GM21381 (cell line): ENCODE measurements at regions not wholly inside any gene's neighbourhood (a gene's known extent, or its start where the extent isn't known, plus 50 kb on each side); places are given as distances from the start of the nearest gene placed in this dataset.
"Not testable (repeated sequence)": the region's sequence is repeated elsewhere in the genome, so short reads cannot be mapped to it uniquely, and the experiment has no call there.

ENCODE experiments used
- ATAC-seq: cut with Tn5 transposase; IDR thresholded peaks from one replicate; pipeline ENCODE4 v1.9.1; 2021; ENCODE audit warnings: mild to moderate bottlenecking, moderate library complexity; ENCODE audit not compliant: unreplicated experiment

DNA sequence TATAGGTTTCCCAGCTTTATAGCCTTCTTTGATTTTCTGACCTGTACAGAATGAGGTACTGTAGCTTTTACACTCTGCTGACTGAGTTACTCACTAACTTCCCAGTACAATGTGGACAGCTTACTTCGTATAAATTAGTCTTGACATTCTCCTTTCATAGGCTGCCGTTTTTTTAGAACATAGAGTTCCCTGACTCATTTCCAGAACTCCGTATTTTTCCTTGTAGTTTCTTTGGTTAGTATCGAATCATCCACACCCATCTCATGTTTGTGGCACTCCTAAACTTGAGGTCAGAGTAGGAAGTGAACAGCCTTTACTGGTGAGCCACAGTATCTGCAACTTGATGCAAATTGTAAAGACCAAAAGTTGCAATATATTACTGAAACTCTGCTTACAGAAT lies 303.9 kb downstream of the SLITRK5 start:
- ATAC-seq, result no peak

GRCh38 chr13:87976650-87977049 lies 305.5 kb downstream of the SLITRK5 start:
- not testable (repeated sequence) for ATAC-seq

GRCh38 chr13:87981416-87981815 lies 310.2 kb downstream of the SLITRK5 start:
- ATAC-seq, result no peak

DNA sequence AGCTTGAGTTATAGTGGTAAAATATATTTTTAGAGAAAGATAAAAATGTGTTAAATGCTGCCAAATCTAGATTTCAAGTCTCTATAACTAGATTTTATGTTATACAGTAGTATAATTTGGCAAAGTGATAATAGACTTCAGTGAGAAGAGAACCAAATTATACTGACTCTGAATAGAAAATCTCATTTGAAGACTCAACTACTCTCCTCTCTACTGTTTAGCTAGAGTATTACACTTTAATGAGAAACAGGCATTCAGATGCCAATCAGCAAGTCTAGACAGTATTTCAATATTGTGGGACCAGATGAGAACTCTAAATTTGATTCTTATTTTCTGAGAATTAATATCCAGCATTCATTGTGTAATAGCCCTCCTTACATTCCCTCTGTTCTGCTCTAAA lies 311.2 kb downstream of the SLITRK5 start:
- ATAC-seq, result no peak

- ATAC-seq, result no peak
Measured at GRCh38 chr13:87986639-87987250, 315.6 kb downstream of the SLITRK5 start.

DNA sequence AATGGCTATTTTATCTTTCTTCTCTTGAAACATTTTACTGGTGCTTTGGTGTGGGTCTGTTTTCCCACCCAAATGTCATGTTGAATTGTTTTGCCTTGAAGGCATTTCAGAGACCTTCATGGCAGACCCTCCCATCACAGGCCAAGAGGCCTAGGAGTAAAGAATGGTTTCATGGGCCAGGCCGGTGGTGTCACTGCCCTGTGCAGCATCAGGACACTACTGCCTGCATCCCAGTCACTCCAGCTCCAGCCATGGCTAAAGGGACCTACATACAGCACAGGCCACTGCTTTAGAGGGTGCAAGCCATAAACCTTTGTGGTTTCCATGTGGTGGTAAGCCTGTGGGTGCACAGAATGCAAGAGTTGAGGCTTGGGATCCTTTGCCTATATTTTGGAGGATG lies 326.9 kb downstream of the SLITRK5 start:
- ATAC-seq, result no peak

GRCh38 chr13:87999240-87999700 lies 328.1 kb downstream of the SLITRK5 start:
- ATAC-seq, result no peak

- no peak for ATAC-seq
Measured at GRCh38 chr13:87999788-88000187, 328.6 kb downstream of the SLITRK5 start.

GRCh38 chr13:88000239-88000638 lies 329.1 kb downstream of the SLITRK5 start:
- no peak for ATAC-seq

GRCh38 chr13:88000787-88001186 lies 329.6 kb downstream of the SLITRK5 start:
- no peak for ATAC-seq

- no peak for ATAC-seq
Measured at GRCh38 chr13:88005188-88005587, 334.0 kb downstream of the SLITRK5 start.

DNA sequence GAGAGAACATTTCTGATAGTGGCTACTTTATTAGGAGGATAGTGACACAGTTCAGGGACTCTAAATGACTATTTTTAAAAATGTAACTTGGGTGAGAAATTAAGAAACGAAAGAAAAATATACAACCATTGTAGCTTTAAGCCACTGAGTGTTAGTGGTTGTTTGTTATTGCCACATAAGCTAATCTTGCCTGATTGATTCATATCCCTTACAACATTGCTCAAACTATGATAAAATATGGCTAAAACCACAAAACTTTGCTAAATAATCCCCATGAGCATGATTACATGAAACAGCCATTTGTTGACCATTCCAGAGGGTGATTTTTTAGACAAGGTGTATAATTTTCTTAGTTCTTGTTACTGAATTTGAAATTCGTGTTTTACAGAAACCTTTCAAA lies 343.4 kb downstream of the SLITRK5 start:
- no peak for ATAC-seq

DNA sequence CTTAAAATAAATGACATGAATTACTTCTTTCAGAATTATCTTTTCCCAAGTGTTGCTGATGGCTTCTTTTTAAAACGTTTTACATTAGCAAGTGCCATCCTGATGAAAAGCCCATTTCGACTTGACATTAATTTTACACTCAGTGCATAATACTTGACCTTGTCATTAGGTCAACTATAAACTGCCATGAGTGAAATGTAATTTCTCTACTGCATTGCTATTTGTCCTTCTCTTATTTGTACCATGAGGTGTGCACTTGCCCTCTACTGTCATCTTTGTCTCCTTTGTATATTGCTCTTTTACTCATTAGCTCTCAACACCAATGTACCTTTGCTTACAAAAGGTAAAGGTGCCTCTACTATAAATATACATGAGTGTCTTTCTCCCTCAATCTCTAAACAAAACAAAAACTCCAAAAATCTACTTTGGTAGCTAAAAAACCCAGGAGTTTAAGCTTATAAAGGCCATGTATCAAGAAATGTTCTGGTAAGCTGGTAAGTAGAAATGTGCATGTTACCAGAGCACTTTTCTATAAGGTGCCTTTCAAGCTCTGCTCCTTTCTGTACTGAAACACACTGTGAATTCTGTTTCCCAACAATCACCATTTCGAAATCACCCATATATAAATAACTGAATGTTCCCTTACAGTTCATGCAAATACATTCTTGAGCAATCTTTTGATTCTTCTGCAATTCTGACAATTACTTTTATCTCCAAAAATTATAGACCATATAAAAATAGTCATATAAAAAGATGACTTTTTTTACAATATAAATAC lies 351.4 kb downstream of the SLITRK5 start:
- ATAC-seq, result no peak

DNA sequence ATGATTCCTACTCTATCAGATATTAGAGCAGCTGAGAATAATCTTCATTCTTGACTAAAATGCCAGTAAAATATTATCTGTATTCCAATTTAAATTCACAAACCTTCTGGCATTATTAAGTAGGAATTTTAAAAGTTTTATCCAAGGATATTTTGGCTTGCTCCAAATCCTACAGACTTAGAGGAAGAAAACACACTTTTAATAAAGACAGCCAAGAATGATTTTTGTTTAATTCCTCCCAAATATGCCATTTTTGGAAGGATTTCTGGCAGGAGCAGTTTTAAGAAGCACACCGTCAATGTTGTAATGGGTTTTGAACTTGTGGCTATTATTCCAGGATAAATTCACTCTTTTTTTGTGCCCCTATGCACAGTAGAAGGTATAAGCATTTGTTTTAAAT lies 355.1 kb downstream of the SLITRK5 start:
- ATAC-seq, result no peak

DNA sequence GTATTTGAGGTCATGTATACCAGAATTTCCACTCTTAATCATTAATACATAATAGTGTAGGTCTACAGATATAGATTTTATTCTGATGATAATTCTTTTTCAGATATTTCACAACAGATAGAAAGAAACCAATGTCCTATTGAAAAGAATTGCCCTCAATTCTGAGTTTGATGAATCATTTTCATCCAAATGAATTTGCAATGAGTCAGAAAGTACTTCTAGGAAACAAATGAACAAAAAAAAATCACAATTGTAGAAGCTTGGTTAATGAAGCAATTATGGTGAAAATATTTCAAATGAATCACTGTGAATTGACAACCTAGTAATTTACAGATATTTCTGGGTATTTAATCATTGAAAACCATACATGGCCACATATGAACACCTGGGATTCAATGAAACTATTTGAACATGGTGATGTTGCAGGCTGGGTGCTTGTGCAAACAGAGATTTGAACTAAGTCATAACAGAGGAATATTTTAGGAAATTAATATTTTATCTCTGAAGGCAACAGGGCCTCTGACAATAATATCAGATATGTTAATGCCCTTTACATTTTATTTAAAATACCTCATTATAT lies 360.9 kb downstream of the SLITRK5 start:
- no peak for ATAC-seq

DNA sequence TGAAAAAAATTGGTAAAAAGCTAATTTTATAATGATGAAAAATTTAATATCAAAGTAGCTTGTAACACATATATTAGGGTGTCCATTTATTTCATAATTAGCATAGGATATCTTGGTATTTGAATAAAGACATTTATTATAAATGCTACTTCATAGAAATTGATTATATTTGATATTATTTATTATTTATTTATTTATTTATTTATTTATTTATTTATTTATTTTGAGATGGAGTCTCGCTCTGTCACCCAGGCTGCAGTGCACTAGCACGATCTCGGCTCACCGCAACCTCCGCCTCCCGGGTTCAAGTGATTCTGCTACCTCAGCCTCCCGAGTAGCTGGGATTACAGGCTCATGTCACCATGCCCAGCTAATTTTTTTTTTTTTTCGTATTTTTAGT lies 365.0 kb downstream of the SLITRK5 start:
- not testable (repeated sequence) for ATAC-seq

DNA sequence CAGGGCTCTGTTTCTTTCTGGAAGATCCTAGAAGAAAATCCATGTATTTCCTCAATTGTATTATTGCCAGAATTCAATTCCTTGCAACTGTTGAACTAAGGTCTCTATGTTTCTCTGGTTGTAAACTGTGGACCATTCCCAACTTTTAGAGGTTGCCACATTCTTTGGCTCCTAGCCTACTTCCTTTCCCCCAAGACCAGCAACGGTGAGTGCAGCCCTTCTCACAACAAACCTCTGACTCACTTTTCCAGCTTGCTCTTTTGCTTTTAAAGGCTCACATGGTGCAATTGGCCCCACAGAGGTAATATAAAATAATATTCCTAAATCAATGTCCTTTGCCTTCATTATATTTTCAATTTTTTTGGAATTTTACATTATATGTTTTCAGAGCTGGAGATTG lies 371.3 kb downstream of the SLITRK5 start:
- no peak for ATAC-seq

- ATAC-seq, result no peak
Measured at GRCh38 chr13:88051746-88052482, 380.7 kb downstream of the SLITRK5 start.

GRCh38 chr13:88063741-88064140 lies 392.6 kb downstream of the SLITRK5 start:
- no peak for ATAC-seq

DNA sequence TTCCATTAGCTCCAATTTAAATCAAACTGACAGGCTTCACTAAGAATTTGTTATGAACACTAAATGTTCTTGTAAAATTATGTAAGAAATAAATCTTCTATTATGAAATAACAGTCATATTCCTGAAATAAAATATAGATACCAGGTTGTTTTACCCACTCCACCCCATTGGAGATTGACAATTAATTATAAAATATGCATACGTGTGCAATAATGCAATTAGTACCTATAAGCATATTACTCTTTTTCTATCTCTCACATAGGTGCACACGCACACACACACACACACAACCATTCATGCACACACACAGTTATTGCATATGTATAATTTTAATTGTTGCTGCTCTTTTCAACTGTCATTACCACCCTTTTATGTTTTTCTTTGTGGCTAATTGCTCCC lies 395.7 kb downstream of the SLITRK5 start:
- no peak for ATAC-seq

DNA sequence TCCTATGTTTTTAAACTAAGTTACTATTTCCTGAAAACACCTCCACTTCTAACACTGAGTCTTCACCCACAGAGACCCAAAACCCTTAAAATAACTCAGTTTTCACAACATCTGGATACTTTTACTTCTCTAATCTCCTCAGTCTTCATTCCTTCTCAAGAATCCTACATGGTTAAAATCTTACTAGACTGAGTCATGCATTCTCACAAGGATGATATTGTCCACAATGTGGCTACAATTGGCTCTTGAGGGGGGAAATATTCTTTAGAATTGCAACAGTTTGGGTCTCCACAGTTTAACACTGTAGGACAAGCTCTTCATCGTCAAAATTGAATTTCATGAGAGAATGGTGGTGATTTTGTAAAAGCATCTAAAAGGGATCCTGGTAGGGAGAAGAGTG lies 397.1 kb downstream of the SLITRK5 start:
- ATAC-seq, result no peak

DNA sequence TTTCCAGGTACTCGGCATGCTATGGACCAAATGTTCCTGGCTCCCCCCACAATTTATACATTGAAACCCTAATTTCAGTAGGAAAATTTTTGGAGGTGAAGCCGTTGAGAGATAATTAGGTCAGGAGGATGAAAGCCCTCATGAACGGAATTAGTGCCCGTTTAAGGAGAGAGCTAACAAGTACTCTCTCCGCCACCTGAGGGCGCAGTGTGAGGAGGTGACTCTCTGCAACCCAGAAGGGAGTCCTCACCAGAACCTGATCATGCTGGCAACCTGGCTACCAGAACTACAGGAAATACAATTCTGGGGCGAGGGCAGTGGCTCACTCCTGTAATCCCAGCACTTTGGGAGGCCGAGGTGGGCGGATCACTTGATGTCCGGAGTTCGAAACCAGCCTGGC lies 397.8 kb downstream of the SLITRK5 start:
- ATAC-seq, result no peak
